ENCODE measurements at regions not wholly inside any gene's neighbourhood (a gene's known extent, or its start where the extent isn't known, plus 50 kb on each side); places are given as distances from the start of the nearest gene placed in this dataset.

DNA sequence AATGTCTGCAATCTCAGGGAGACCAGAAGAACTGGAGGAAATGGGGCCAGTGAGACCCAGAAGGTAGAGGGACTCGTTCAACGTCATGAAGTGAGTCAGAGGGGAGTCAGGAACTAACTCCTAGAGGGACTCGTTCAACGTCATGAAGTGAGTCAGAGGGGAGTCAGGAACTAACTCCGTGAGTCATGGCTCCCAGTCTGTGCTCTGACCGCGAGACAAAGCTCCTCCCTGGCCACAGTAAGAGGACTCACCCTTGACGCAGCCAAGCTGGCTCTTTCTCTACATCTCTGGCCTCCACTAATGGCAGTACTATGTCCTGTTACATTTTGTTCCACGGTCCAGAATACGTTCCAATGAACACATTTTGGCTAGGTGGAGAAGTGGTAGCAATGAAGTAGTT lies 902.5 kb downstream of the KCNJ2 start:
- TF ChIP-seq POLR2A (IDR thresholded peaks at IDR 0.05; ENCODE audit: low read depth, low read length) (no peak), POLR2AphosphoS5 (IDR thresholded peaks at IDR 0.05; ENCODE audit: low read depth, low read length) (no peak), TAF1 (IDR thresholded peaks at IDR 0.05; ENCODE audit: borderline replicate concordance, low read depth, low read length) (no peak)
